ENCODE measurements at regions not wholly inside any gene's neighbourhood (a gene's known extent, or its start where the extent isn't known, plus 50 kb on each side); places are given as distances from the start of the nearest gene placed in this dataset.
"Not testable (repeated sequence)": the region's sequence is repeated elsewhere in the genome, so short reads cannot be mapped to it uniquely, and the experiment has no call there.

DNA sequence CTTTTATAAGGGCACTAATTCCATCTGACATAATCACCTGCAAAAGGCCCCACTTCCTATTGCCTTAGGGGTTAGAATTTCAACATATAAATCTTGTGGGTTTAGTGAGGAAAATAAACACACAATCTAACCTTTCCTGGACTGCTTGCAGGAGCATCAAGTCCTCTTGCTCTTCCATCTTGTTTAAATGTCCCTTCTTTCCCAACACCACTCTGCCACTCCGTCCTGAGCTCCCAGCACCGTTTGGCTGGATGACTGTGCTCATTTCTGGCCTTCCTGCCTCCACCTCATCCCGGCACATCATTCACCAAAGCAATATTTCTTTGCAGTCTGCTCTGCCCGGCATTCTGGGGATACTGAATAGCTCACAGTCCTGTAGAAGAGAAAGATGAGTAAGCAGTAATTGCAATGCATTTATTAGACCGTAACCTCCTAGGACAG, 247.8 kb downstream of the BCL2 start:
- H3K4me3 Mint-ChIP-seq, result no peak overlapping the region
- peaks cover 19% of the 10 kb centered on the region for H3K4me1 Mint-ChIP-seq (ENCODE audit: low read depth)
- H3K36me3 Mint-ChIP-seq (ENCODE audit: low read depth), result no peaks in the 10 kb centered on the region
- H3K27ac Mint-ChIP-seq, result no peak overlapping the region
- no peak for DNase-seq
- H3K9me3 Mint-ChIP-seq, result no peaks in the 10 kb centered on the region
- peaks cover 3% of the 10 kb centered on the region for H3K27me3 Mint-ChIP-seq

DNA sequence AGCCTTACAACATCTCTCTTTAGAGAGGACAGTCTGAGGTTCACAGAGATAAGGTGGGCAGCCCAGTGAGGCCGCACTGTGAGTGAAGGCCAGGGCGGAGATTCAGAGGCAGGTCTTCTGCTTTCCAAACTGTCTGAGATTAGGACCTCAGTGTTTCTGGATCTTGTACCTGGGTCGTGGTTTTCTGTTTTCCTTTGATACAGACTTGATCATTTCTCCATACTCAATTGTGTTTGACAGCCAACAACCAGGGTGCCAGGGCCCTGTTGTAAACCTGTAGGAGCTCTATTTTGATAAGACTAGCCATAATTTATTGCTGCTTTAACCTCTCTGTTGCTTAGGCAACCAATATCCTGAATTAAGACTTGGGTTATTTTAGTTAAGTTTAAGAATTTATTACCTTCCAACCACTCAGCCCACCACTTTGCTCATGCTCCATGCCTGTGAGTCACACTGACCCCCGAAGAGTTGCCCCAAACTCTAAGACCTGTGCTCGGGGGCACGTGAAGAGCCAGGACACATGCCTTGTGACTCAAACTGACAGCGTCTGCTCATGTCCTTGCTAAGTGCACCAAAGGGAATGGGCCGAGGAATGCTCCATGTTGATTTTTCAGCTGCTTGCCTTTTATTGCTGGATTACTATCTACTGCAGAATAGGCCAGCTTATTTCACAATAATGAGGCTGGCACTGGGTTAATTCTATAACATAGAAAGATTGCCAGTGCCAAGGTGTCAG, 248.6 kb downstream of the BCL2 start:
- no peak overlapping the region for H3K4me3 Mint-ChIP-seq
- no peak for DNase-seq
- peaks cover 5% of the 10 kb centered on the region for H3K27me3 Mint-ChIP-seq
- H3K27ac Mint-ChIP-seq, result no peak overlapping the region
- H3K4me1 Mint-ChIP-seq (ENCODE audit: low read depth), result peaks cover 19% of the 10 kb centered on the region
- no peaks in the 10 kb centered on the region for H3K36me3 Mint-ChIP-seq (ENCODE audit: low read depth)
- no peaks in the 10 kb centered on the region for H3K9me3 Mint-ChIP-seq

GRCh38 chr18:63069496-63069895, 250.1 kb downstream of the BCL2 start:
- no peak overlapping the region for H3K27ac Mint-ChIP-seq
- no peak for DNase-seq
- no peaks in the 10 kb centered on the region for H3K9me3 Mint-ChIP-seq
- peaks cover 8% of the 10 kb centered on the region for H3K27me3 Mint-ChIP-seq
- H3K4me3 Mint-ChIP-seq, result no peak overlapping the region
- H3K36me3 Mint-ChIP-seq (ENCODE audit: low read depth), result no peaks in the 10 kb centered on the region
- peaks cover 7% of the 10 kb centered on the region for H3K4me1 Mint-ChIP-seq (ENCODE audit: low read depth)

DNA sequence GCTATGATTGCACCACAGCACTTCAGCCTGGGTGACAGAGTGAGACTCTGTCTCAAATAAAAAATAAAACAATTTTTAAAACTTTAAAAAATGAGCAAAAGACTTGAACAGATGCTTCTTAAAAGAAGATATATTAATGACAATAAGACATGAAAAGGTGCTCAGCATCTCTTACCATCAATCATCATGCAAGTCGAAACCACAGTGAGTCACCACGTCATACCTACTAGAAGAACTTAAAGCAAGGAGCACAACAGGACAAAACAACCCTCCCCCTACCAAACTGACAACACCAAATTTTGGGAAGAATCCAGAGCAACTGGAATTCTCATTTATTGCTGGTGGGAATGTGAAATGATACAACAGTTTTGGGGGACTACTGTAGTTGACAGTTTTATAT, 251.6 kb downstream of the BCL2 start:
- H3K4me3 Mint-ChIP-seq, result no peak overlapping the region
- no peak overlapping the region for H3K27ac Mint-ChIP-seq
- peaks cover 8% of the 10 kb centered on the region for H3K27me3 Mint-ChIP-seq
- H3K4me1 Mint-ChIP-seq (ENCODE audit: low read depth), result peaks cover 7% of the 10 kb centered on the region
- no peak for DNase-seq
- H3K36me3 Mint-ChIP-seq (ENCODE audit: low read depth), result no peaks in the 10 kb centered on the region
- H3K9me3 Mint-ChIP-seq, result no peaks in the 10 kb centered on the region

GRCh38 chr18:63065172-63065571, 254.4 kb downstream of the BCL2 start:
- no peak overlapping the region for H3K27ac Mint-ChIP-seq
- H3K36me3 Mint-ChIP-seq (ENCODE audit: low read depth), result no peaks in the 10 kb centered on the region
- no peak for DNase-seq
- H3K9me3 Mint-ChIP-seq, result no peaks in the 10 kb centered on the region
- no peak overlapping the region for H3K4me3 Mint-ChIP-seq
- H3K4me1 Mint-ChIP-seq (ENCODE audit: low read depth), result peaks cover 7% of the 10 kb centered on the region
- H3K27me3 Mint-ChIP-seq, result peaks cover 8% of the 10 kb centered on the region

GRCh38 chr18:63063171-63063570, 256.4 kb downstream of the BCL2 start:
- peaks cover 8% of the 10 kb centered on the region for H3K27me3 Mint-ChIP-seq
- no peaks in the 10 kb centered on the region for H3K9me3 Mint-ChIP-seq
- H3K36me3 Mint-ChIP-seq (ENCODE audit: low read depth), result no peaks in the 10 kb centered on the region
- H3K4me3 Mint-ChIP-seq, result no peak overlapping the region
- H3K27ac Mint-ChIP-seq, result no peak overlapping the region
- no peak for DNase-seq
- peaks cover 5% of the 10 kb centered on the region for H3K4me1 Mint-ChIP-seq (ENCODE audit: low read depth)

GRCh38 chr18:63062246-63062645, 257.3 kb downstream of the BCL2 start:
- no peak overlapping the region for H3K27ac Mint-ChIP-seq
- no peaks in the 10 kb centered on the region for H3K4me1 Mint-ChIP-seq (ENCODE audit: low read depth)
- H3K36me3 Mint-ChIP-seq (ENCODE audit: low read depth), result no peaks in the 10 kb centered on the region
- no peaks in the 10 kb centered on the region for H3K9me3 Mint-ChIP-seq
- H3K27me3 Mint-ChIP-seq, result peaks cover 8% of the 10 kb centered on the region
- no peak for DNase-seq
- H3K4me3 Mint-ChIP-seq, result no peak overlapping the region

DNA sequence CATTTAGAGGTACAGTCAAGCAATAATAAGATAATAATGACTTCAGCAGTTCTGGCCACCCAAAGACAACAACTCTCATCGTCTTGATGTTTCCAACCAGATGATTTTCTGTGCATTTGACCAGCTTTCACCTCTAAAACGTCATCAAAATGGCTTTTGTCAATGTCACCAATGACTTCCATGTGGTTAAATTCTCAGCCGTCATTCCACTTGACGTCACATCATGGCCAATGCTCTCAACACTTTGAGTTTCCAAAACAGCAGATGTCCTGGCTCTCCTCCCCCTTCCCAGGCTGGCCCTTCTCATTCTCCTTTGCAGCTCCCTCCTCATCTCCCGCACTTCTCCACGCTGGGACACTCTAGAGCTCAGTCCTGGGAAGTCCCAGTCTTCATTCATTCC, 258.3 kb downstream of the BCL2 start:
- Mint-ChIP-seq H3K4me1 (ENCODE audit: low read depth) (no peaks in the 10 kb centered on the region), H3K9me3 (no peaks in the 10 kb centered on the region), H3K4me3 (no peak overlapping the region), H3K27me3 (peaks cover 8% of the 10 kb centered on the region), H3K36me3 (ENCODE audit: low read depth) (no peaks in the 10 kb centered on the region), H3K27ac (no peak overlapping the region)
- no peak for DNase-seq

- Mint-ChIP-seq H3K36me3 (ENCODE audit: low read depth) (no peaks in the 10 kb centered on the region), H3K4me3 (no peak overlapping the region), H3K27me3 (no peaks in the 10 kb centered on the region), H3K9me3 (no peaks in the 10 kb centered on the region), H3K27ac (no peak overlapping the region), H3K4me1 (ENCODE audit: low read depth) (peaks cover 2% of the 10 kb centered on the region)
- DNase-seq, result no peak
Measured at GRCh38 chr18:63058521-63058920, 261.0 kb downstream of the BCL2 start.

GRCh38 chr18:63057707-63058106, 261.9 kb downstream of the BCL2 start:
- Mint-ChIP-seq H3K27me3 (no peaks in the 10 kb centered on the region), H3K36me3 (ENCODE audit: low read depth) (no peaks in the 10 kb centered on the region), H3K27ac (no peak overlapping the region), H3K4me1 (ENCODE audit: low read depth) (peaks cover 2% of the 10 kb centered on the region), H3K4me3 (no peak overlapping the region), H3K9me3 (no peaks in the 10 kb centered on the region)
- no peak for DNase-seq

GRCh38 chr18:63054901-63055584, 264.5 kb downstream of the BCL2 start:
- H3K27ac Mint-ChIP-seq, result no peak overlapping the region
- H3K27me3 Mint-ChIP-seq, result no peaks in the 10 kb centered on the region
- no peak for DNase-seq
- no peaks in the 10 kb centered on the region for H3K36me3 Mint-ChIP-seq (ENCODE audit: low read depth)
- H3K9me3 Mint-ChIP-seq, result no peaks in the 10 kb centered on the region
- no peak overlapping the region for H3K4me3 Mint-ChIP-seq
- H3K4me1 Mint-ChIP-seq (ENCODE audit: low read depth), result peaks cover 4% of the 10 kb centered on the region

DNA sequence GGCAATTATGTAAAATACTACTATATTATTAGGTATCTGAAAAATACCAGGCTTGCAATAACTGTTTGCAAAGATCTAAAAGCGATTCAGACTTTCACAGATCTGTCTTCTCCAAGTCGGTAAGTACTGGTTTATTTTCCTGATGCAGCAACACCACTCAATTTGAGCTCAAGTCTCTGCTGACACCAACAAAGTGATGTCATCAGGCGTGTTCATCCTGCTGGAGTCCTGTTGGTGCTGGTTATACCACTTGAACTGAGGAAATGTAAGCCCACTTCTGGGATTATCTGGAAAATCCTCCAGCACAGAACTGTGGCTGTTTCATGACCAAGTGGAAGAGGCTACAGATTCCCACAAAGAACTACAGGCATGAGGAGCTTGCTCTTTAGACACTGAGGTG, 267.6 kb downstream of the BCL2 start:
- no peak overlapping the region for H3K27ac Mint-ChIP-seq
- no peaks in the 10 kb centered on the region for H3K27me3 Mint-ChIP-seq
- H3K4me3 Mint-ChIP-seq, result no peak overlapping the region
- no peaks in the 10 kb centered on the region for H3K36me3 Mint-ChIP-seq (ENCODE audit: low read depth)
- DNase-seq, result no peak
- H3K4me1 Mint-ChIP-seq (ENCODE audit: low read depth), result peaks cover 4% of the 10 kb centered on the region
- H3K9me3 Mint-ChIP-seq, result no peaks in the 10 kb centered on the region

DNA sequence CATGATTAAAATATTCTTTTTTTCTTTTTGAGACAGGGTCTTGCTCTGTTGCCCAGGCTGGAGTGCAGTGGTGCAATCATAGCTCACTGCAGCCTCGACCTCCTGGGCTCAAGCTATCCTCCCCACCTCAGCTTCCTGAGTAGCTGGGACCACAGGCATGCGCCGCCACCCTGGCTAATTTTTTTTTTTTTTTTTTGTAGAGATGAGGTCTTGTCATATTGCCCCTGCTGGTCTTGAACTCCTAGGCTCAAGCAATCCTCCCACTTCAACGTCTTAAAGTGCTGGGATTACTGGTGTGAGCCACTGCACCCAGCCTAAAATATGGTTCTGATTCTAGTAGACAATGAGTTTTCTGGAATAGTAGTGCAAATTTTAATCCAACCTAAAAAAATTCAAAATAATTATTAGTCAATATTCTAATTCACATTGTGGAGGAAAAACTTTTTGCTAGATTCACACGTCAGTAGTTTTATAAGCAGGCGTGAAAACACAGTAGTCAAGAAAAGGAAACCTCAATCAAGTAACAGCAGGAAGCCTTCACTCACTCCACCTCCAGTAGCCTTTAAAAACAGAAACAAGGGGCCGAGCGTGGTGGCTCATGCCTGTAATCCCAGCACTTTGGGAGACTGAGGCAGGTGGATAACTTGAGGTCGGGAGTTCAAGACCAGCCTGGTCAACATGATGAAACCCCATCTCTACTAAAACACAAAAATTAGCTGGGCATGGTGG, 268.7 kb downstream of the BCL2 start:
- H3K27ac Mint-ChIP-seq; H3K36me3 Mint-ChIP-seq (ENCODE audit: low read depth); H3K9me3 Mint-ChIP-seq; H3K4me3 Mint-ChIP-seq; DNase-seq; H3K27me3 Mint-ChIP-seq; H3K4me1 Mint-ChIP-seq (ENCODE audit: low read depth): not testable (repeated sequence)

GRCh38 chr18:63046375-63046774, 273.2 kb downstream of the BCL2 start:
- H3K9me3 Mint-ChIP-seq, result peaks cover 8% of the 10 kb centered on the region
- peaks cover 7% of the 10 kb centered on the region for H3K4me1 Mint-ChIP-seq (ENCODE audit: low read depth)
- no peak overlapping the region for H3K27ac Mint-ChIP-seq
- DNase-seq, result no peak
- H3K36me3 Mint-ChIP-seq (ENCODE audit: low read depth), result no peaks in the 10 kb centered on the region
- H3K27me3 Mint-ChIP-seq, result peaks cover 5% of the 10 kb centered on the region
- H3K4me3 Mint-ChIP-seq, result no peak overlapping the region

DNA sequence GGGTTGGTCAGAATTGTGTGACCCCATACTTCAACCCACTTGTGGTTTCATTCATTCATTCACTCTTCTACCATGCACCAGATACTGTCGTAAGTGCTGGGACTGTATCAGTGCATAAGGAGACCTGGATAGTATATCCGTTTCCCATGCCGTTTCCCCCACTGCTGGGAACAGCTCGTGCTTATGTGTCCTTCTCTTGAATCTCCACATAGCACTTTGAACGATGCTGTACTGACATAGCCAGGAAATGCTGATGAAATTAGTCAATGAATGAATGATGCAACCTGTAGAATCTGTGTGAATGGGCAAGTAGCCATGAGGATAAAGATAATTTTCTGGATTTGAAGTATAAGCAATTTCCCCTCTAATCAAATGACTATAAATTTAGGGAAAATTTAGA, 276.1 kb downstream of the BCL2 start:
- Mint-ChIP-seq H3K27ac (no peak overlapping the region), H3K27me3 (peaks cover 5% of the 10 kb centered on the region), H3K36me3 (ENCODE audit: low read depth) (no peaks in the 10 kb centered on the region), H3K4me1 (ENCODE audit: low read depth) (peaks cover 20% of the 10 kb centered on the region), H3K4me3 (no peak overlapping the region), H3K9me3 (peaks cover 10% of the 10 kb centered on the region)
- DNase-seq, result no peak
